SK-N-SH (cell line): ENCODE measurements at regions not wholly inside any gene's neighbourhood (a gene's known extent, or its start where the extent isn't known, plus 50 kb on each side); places are given as distances from the start of the nearest gene placed in this dataset.

Source experiments
- CTCF ChIA-PET: fragments of 300-600, 350-600 bp; formaldehyde crosslinking; extraction: SDS; loops from one replicate; lab custom pipeline; 2021; lab: Yijun Ruan, JAX
- POLR2A ChIA-PET: fragments of 350-600 bp; sonication (Branson Sonifier 250); formaldehyde crosslinking; extraction: SDS; loops from one replicate; lab custom pipeline; 2020; ENCODE audit warnings: antibody characterized with exemption, inconsistent platforms; lab: Yijun Ruan, JAX
- DNase-seq: peaks from one replicate; pipeline ENCODE4 v3.0.0; 2012
- H2AFZ ChIP-seq: fragments of 200-600 bp; sonication (generic); 2 replicates; pipeline ENCODE4 v1.8.1; 2016; ENCODE audit warnings: antibody characterized with exemption, mild to moderate bottlenecking, low read depth
- H3F3A ChIP-seq: fragments of 200-600 bp; sonication (generic); replicated peaks from 2 replicates; pipeline ENCODE3; 2016; ENCODE audit warnings: antibody characterized with exemption, mild to moderate bottlenecking; ENCODE audit not compliant: insufficient read depth
- H3K27ac ChIP-seq, 2 experiments: fragments of 200-500 bp in 1 of 2; fragments of 200-600 bp in 1 of 2; sonication (Bioruptor generic) in 1 of 2; sonication (generic), shearing (Covaris generic) in 1 of 2; 2 replicates each; pipeline versions ENCODE4 v1.5.1 to v1.6.1; 2014 to 2016; ENCODE audit warnings: low read depth in 2 of 2, inconsistent platforms in 1 of 2, low read length in 1 of 2, mild to moderate bottlenecking in 1 of 2, mixed read lengths in 1 of 2
- H3K27me3 ChIP-seq: fragments of 200-600 bp; sonication (generic), shearing (Covaris generic); 2 replicates; pipeline ENCODE4 v1.6.1; 2016; ENCODE audit warnings: mixed run types; ENCODE audit not compliant: insufficient read depth
- H3K36me3 ChIP-seq, 2 experiments: fragments of 200-500 bp in 1 of 2; fragments of 200-600 bp in 1 of 2; sonication (Bioruptor generic) in 1 of 2; sonication (generic) in 1 of 2; replicated peaks in 1 of 2; 2 replicates each; pipeline versions ENCODE3 to v1.5.1; 2014 to 2016; ENCODE audit warnings: low read length in 1 of 2, mild to moderate bottlenecking in 1 of 2; ENCODE audit not compliant: insufficient read depth in 2 of 2, control insufficient read depth in 1 of 2
- H3K4me1 ChIP-seq, 2 experiments: fragments of 200-500 bp in 1 of 2; fragments of 200-600 bp in 1 of 2; sonication (Bioruptor generic) in 1 of 2; sonication (generic), shearing (Covaris generic) in 1 of 2; 2 replicates each; pipeline versions ENCODE4 v1.5.1 to v1.6.1; 2014 to 2016; ENCODE audit warnings: low read depth in 1 of 2, low read length in 1 of 2, mixed run types in 1 of 2; ENCODE audit not compliant: insufficient read depth in 2 of 2, control insufficient read depth in 1 of 2
- H3K4me2 ChIP-seq: fragments of 200-600 bp; sonication (generic), shearing (Covaris generic); 2 replicates; pipeline ENCODE4 v1.6.1; 2017; ENCODE audit warnings: mixed run types
- H3K4me3 ChIP-seq, 2 experiments: fragments of 200-500 bp in 1 of 2; fragments of 200-600 bp in 1 of 2; sonication (Bioruptor generic) in 1 of 2; sonication (generic), shearing (Covaris generic) in 1 of 2; 2 replicates each; pipeline versions ENCODE4 v1.5.1 to v1.8.1; 2014 to 2016; ENCODE audit warnings: low read depth in 2 of 2, inconsistent platforms in 1 of 2, low read length in 1 of 2, mild to moderate bottlenecking in 1 of 2, mixed read lengths in 1 of 2, moderate library complexity in 1 of 2
- H3K79me2 ChIP-seq: fragments of 200-600 bp; sonication (generic); 2 replicates; pipeline ENCODE4 v1.8.1; 2017; ENCODE audit warnings: mild to moderate bottlenecking; ENCODE audit not compliant: insufficient read depth
- H3K9ac ChIP-seq: fragments of 200-600 bp; sonication (generic); 2 replicates; pipeline ENCODE4 v1.6.1; 2017; ENCODE audit warnings: mixed run types
- H3K9me2 ChIP-seq: fragments of 200-600 bp; sonication (generic); 2 replicates; pipeline ENCODE4 v1.6.1; 2017; ENCODE audit warnings: mixed run types
- H3K9me3 ChIP-seq: fragments of 200-600 bp; sonication (generic); 2 replicates; pipeline ENCODE4 v1.6.1; 2017; ENCODE audit warnings: mixed run types, mild to moderate bottlenecking, moderate library complexity
- H4K20me1 ChIP-seq: fragments of 200-600 bp; sonication (generic); 2 replicates; pipeline ENCODE4 v1.6.1; 2017; ENCODE audit warnings: mild to moderate bottlenecking, mixed run types; ENCODE audit not compliant: insufficient read depth
- FOSL2 ChIP-seq: IDR thresholded peaks from 2 replicates; pipeline ENCODE4 v1.4.0; 2012; ENCODE audit warnings: low read depth, mild to moderate bottlenecking, moderate library complexity, borderline replicate concordance
- FOXJ3 ChIP-seq: sonication (generic); formaldehyde crosslinking; IDR thresholded peaks from 2 replicates; pipeline ENCODE4 v1.5.1; 2020; ENCODE audit warnings: mild to moderate bottlenecking, missing genetic modification reagents
- FOXM1 ChIP-seq: IDR thresholded peaks from 2 replicates; pipeline ENCODE4 v1.4.0; 2012; ENCODE audit warnings: low read depth, mild to moderate bottlenecking
- JUND ChIP-seq: IDR thresholded peaks from 2 replicates; pipeline ENCODE4 v1.4.0; 2012
- MEF2A ChIP-seq: IDR thresholded peaks from 2 replicates; pipeline ENCODE4 v1.4.0; 2012; ENCODE audit warnings: low read depth, borderline replicate concordance
- MXI1 ChIP-seq: IDR thresholded peaks from 2 replicates; pipeline ENCODE4 v1.6.1; 2012; ENCODE audit warnings: mild to moderate bottlenecking, low read depth, low read length, improper control_type of control experiment
- TCF12 ChIP-seq: IDR thresholded peaks from 2 replicates; pipeline ENCODE4 v1.4.0; 2012
- ZBTB33 ChIP-seq: IDR thresholded peaks from 2 replicates; pipeline ENCODE4 v1.4.0; 2012; ENCODE audit warnings: low read depth, borderline replicate concordance
- WGBS: methylation state at CpG from one replicate; pipeline ENCODE4 v1.1.6; 2017; ENCODE audit warnings: low lambda C conversion rate; 5-methylcytosine and 5-hydroxymethylcytosine counted together
- TF ChIP-seq, protein P1 (sequence below): IDR thresholded peaks from 2 replicates; pipeline ENCODE4; 2012
- TF ChIP-seq, protein P2 (sequence below): IDR thresholded peaks from 2 replicates; pipeline ENCODE4 v1.4.0; 2012; ENCODE audit warnings: low read depth
- TF ChIP-seq, protein P3 (sequence below): fragments of 200-600 bp; sonication (generic); IDR thresholded peaks from 2 replicates; pipeline ENCODE4 v1.6.1; 2017; ENCODE audit warnings: antibody characterized with exemption, mild to moderate bottlenecking, moderate library complexity
- TF ChIP-seq, protein P4 (sequence below): fragments of 150-350 bp; IDR thresholded peaks from 2 replicates; pipeline ENCODE4 v1.6.1; 2016; ENCODE audit warnings: mild to moderate bottlenecking, low read depth, low read length

GRCh38 chr6:126094411-126094810 is 108.1 kb downstream of the TRMT11 start:
- H3K9me2 ChIP-seq: no peaks in the 10 kb centered on the region
- H3K9me3 ChIP-seq: no peaks in the 10 kb centered on the region
- no peaks in the 10 kb centered on the region for H3K36me3 ChIP-seq
- ChIA-PET POLR2A (no interaction called here), CTCF (interaction anchor here (1.0 to 1.7 kb wide), 2 partner anchors 12 to 32 kb away, joined by 3 to 4 read pairs; no protein-coding TSS in a partner anchor)
- WGBS: 93% methylated on average over 4 of the region's 4 CpGs
- H3K4me2 ChIP-seq: no peak overlapping the region
- H3F3A ChIP-seq: no peaks in the 10 kb centered on the region
- TF ChIP-seq, protein P1, sequence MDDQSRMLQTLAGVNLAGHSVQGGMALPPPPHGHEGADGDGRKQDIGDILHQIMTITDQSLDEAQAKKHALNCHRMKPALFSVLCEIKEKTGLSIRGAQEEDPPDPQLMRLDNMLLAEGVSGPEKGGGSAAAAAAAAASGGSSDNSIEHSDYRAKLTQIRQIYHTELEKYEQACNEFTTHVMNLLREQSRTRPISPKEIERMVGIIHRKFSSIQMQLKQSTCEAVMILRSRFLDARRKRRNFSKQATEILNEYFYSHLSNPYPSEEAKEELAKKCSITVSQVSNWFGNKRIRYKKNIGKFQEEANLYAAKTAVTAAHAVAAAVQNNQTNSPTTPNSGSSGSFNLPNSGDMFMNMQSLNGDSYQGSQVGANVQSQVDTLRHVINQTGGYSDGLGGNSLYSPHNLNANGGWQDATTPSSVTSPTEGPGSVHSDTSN: no peak
- H3K79me2 ChIP-seq: no peaks in the 10 kb centered on the region
- no peaks in the 10 kb centered on the region for H3K27me3 ChIP-seq
- DNase-seq: no peak
- no peak overlapping the region for H3K27ac ChIP-seq
- no peak overlapping the region for H3K9ac ChIP-seq
- no peaks in the 10 kb centered on the region for H3K4me1 ChIP-seq
- no peaks in the 10 kb centered on the region for H4K20me1 ChIP-seq
- no peak overlapping the region for H2AFZ ChIP-seq
- H3K4me3 ChIP-seq: no peak overlapping the region

DNA sequence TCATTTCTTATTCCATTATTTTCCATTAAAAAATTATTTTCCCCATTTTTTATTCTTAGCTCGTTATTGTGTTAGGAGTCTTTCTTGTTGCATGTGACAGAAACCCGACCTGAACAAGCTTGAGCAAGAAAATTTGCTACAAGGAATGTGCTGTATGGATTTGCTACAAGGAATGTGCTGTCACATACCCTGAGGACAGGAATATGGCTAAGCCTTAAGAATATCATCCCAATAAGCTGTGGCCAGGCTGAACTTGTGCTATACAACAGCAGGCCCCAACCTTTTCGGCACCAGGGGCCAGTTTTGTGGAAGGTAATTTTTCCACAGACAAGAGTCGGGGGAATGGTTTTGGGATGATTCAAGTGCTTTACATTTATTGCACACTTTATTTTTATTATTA is 114.0 kb downstream of the TRMT11 start:
- Histone ChIP-seq H3K27ac (no peak overlapping the region), H3F3A (no peaks in the 10 kb centered on the region), H3K9me3 (no peaks in the 10 kb centered on the region), H3K79me2 (no peaks in the 10 kb centered on the region), H3K4me3 (no peak overlapping the region), H3K4me2 (no peak overlapping the region), H2AFZ (no peak overlapping the region), H3K36me3 (peaks cover 0 to 2% of the 10 kb centered on the region in 2 experiments), H3K9me2 (no peaks in the 10 kb centered on the region), H3K4me1 (no peaks in the 10 kb centered on the region)
- POLR2A ChIA-PET: no interaction called here
- CTCF ChIA-PET: no interaction called here
- 88% methylated on average over 4 of the region's 4 CpGs for WGBS
- TF ChIP-seq TCF12: no peak
- TF ChIP-seq FOXM1: no peak
- TF ChIP-seq FOXJ3 (CRISPR knock-in tag): no peak
- no peak for TF ChIP-seq ZBTB33
- TF ChIP-seq MEF2A: no peak
- TF ChIP-seq, all 33 proteins: peak for 0
- Histone ChIP-seq H4K20me1 (no peaks in the 10 kb centered on the region), H3K27me3 (no peaks in the 10 kb centered on the region), H3K9ac (no peak overlapping the region)
- DNase-seq: no peak

DNA sequence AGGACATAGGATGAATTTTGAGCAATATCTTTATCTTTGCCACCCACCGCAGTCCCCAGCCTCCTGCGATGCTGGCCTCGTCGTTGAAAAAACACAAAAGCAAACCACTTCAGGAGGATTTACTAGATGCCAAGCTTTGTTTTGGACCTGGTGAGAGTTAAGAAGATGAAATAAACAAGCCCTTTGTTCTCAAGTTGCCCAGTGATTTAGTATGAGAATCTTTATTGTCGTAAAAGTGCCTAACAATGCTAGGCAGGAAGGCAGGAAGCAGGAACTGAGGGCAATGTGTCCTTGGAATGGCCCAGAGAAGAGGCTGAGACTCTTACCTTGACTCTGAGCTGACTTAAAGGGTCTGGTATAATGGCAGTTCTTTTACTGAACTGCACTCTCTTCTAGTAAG is 116.0 kb downstream of the TRMT11 start:
- no peaks in the 10 kb centered on the region for H3K79me2 ChIP-seq
- no peaks in the 10 kb centered on the region for H3K9me2 ChIP-seq
- no peak overlapping the region for H3K9ac ChIP-seq
- H3K27ac ChIP-seq: no peak overlapping the region
- no peaks in the 10 kb centered on the region for H3K9me3 ChIP-seq
- WGBS: 96% methylated on average over 5 of the region's 5 CpGs
- no peaks in the 10 kb centered on the region for H4K20me1 ChIP-seq
- H3K36me3 ChIP-seq: peaks cover 0 to 2% of the 10 kb centered on the region in 2 experiments
- no peak overlapping the region for H3K4me2 ChIP-seq
- H2AFZ ChIP-seq: no peak overlapping the region
- DNase-seq: no peak
- POLR2A ChIA-PET: no interaction called here
- H3K27me3 ChIP-seq: no peaks in the 10 kb centered on the region
- H3K4me3 ChIP-seq: no peak overlapping the region
- CTCF ChIA-PET: interaction anchor here (1.5 kb wide), 1 partner anchor 28 kb away, joined by 5 read pairs; no protein-coding TSS in a partner anchor
- no peaks in the 10 kb centered on the region for H3F3A ChIP-seq
- H3K4me1 ChIP-seq: no peaks in the 10 kb centered on the region
- TF ChIP-seq JUND: no peak
- no peak for TF ChIP-seq FOSL2
- TF ChIP-seq, protein P2, sequence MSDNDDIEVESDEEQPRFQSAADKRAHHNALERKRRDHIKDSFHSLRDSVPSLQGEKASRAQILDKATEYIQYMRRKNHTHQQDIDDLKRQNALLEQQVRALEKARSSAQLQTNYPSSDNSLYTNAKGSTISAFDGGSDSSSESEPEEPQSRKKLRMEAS: no peak
- no peak for TF ChIP-seq MXI1
- TF ChIP-seq MEF2A: no peak
- TF ChIP-seq, protein P3, sequence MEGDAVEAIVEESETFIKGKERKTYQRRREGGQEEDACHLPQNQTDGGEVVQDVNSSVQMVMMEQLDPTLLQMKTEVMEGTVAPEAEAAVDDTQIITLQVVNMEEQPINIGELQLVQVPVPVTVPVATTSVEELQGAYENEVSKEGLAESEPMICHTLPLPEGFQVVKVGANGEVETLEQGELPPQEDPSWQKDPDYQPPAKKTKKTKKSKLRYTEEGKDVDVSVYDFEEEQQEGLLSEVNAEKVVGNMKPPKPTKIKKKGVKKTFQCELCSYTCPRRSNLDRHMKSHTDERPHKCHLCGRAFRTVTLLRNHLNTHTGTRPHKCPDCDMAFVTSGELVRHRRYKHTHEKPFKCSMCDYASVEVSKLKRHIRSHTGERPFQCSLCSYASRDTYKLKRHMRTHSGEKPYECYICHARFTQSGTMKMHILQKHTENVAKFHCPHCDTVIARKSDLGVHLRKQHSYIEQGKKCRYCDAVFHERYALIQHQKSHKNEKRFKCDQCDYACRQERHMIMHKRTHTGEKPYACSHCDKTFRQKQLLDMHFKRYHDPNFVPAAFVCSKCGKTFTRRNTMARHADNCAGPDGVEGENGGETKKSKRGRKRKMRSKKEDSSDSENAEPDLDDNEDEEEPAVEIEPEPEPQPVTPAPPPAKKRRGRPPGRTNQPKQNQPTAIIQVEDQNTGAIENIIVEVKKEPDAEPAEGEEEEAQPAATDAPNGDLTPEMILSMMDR: no peak
- TF ChIP-seq, protein P1: no peak
- TF ChIP-seq, protein P4, sequence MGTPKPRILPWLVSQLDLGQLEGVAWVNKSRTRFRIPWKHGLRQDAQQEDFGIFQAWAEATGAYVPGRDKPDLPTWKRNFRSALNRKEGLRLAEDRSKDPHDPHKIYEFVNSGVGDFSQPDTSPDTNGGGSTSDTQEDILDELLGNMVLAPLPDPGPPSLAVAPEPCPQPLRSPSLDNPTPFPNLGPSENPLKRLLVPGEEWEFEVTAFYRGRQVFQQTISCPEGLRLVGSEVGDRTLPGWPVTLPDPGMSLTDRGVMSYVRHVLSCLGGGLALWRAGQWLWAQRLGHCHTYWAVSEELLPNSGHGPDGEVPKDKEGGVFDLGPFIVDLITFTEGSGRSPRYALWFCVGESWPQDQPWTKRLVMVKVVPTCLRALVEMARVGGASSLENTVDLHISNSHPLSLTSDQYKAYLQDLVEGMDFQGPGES: no peak
